ENCODE measurements at regions not wholly inside any gene's neighbourhood (a gene's known extent, or its start where the extent isn't known, plus 50 kb on each side); places are given as distances from the start of the nearest gene placed in this dataset.

DNA sequence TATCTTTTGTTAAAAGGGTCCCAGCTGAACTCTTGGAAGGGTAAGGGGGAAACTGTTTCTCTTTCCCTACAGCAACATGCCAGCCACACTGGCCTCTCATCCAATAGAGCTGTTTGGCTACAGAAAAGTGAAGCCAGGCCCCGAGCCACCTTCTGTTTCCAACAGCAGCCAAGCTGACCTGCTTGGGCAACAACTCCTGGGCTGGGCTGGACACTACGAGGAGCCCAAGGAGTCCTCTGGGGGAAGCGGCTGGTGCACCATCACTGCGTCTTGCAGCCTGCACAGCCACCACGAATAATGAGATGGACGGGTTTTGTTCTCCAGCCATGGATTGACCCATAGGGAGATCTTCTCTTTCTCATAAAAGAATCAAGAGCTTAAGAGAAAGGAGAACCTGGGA, 624.9 kb downstream of the NPHP4 start:
- CTCF ChIA-PET, result no interaction called here
- POLR2A ChIA-PET, result no interaction called here
- Histone ChIP-seq H3K9me3 (replicated peaks; ENCODE audit: control insufficient read depth, insufficient read depth, low read length) (no peaks in the 10 kb centered on the region), H3K4me1 (ENCODE audit: control insufficient read depth, insufficient read depth, low read length) (no peaks in the 10 kb centered on the region), H3K79me2 (ENCODE audit: control insufficient read depth, insufficient read depth, low read length) (no peaks in the 10 kb centered on the region), H3K27ac (ENCODE audit: control insufficient read depth, insufficient read depth) (no peak overlapping the region), H3K9ac (ENCODE audit: control insufficient read depth, insufficient read depth, low read length) (no peak overlapping the region), H3K27me3 (replicated peaks in 1 of 2; ENCODE audit: control insufficient read depth in 2 of 2, insufficient read depth in 2 of 2, low read length in 1 of 2) (no peaks in the 10 kb centered on the region), H2AFZ (ENCODE audit: control insufficient read depth, low read depth, low read length) (no peak overlapping the region), H3K4me2 (ENCODE audit: control insufficient read depth, insufficient read depth) (no peak overlapping the region), H3K4me3 (no peak overlapping the region), H3K36me3 (ENCODE audit: control insufficient read depth in 2 of 2, insufficient read depth in 2 of 2, low read length in 1 of 2) (no peaks in the 10 kb centered on the region), H4K20me1 (ENCODE audit: control insufficient read depth, insufficient read depth) (no peaks in the 10 kb centered on the region)
- intact Hi-C loops (cut with micrococcal nuclease; ENCODE audit: unreplicated experiment) (no loop called here), in situ Hi-C loops (cut with MboI) (no loop called here)
- SMC1A ChIA-PET (ENCODE audit: uncharacterized antibody, unreplicated experiment), result no interaction called here
- FAIRE-seq (no peak), DNase-seq (ENCODE audit: low read depth, low spot score) (no peak), ATAC-seq (no peak)
- RAD21 ChIA-PET (ENCODE audit: unreplicated experiment), result no interaction called here
- TF ChIP-seq RBBP5 (conservative IDR thresholded peaks at IDR 0.05), result no peak
- TF ChIP-seq, protein P1, sequence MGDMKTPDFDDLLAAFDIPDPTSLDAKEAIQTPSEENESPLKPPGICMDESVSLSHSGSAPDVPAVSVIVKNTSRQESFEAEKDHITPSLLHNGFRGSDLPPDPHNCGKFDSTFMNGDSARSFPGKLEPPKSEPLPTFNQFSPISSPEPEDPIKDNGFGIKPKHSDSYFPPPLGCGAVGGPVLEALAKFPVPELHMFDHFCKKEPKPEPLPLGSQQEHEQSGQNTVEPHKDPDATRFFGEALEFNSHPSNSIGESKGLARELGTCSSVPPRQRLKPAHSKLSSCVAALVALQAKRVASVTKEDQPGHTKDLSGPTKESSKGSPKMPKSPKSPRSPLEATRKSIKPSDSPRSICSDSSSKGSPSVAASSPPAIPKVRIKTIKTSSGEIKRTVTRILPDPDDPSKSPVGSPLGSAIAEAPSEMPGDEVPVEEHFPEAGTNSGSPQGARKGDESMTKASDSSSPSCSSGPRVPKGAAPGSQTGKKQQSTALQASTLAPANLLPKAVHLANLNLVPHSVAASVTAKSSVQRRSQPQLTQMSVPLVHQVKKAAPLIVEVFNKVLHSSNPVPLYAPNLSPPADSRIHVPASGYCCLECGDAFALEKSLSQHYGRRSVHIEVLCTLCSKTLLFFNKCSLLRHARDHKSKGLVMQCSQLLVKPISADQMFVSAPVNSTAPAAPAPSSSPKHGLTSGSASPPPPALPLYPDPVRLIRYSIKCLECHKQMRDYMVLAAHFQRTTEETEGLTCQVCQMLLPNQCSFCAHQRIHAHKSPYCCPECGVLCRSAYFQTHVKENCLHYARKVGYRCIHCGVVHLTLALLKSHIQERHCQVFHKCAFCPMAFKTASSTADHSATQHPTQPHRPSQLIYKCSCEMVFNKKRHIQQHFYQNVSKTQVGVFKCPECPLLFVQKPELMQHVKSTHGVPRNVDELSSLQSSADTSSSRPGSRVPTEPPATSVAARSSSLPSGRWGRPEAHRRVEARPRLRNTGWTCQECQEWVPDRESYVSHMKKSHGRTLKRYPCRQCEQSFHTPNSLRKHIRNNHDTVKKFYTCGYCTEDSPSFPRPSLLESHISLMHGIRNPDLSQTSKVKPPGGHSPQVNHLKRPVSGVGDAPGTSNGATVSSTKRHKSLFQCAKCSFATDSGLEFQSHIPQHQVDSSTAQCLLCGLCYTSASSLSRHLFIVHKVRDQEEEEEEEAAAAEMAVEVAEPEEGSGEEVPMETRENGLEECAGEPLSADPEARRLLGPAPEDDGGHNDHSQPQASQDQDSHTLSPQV (IDR thresholded peaks at IDR 0.05), result no peak
- 7% methylated on average over 6 of the region's 6 CpGs for WGBS (ENCODE audit: insufficient coverage, insufficient replicate concordance, low lambda C conversion rate, missing lambda C conversion rate)
- no TSS peak for BruUV-seq (replicated peaks)

DNA sequence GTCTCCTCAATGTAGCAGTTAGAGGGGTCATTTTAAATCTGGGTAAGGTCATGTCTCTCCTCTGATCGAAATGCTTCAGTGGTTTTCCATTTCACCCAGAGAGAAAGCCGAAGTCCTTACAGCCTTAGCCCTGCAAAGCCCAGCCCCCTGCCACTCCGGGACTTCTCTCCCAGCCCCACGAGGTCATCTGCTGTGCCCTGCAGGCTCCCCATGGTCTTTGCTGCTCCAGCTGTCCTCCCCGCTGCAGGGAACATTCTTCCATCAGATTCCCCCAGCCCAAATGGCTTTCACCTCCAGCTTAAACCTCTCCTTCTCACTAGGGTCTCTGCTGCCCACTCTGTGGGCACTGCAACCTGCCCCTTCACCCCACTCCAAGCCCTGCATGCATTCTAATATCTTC, 626.5 kb downstream of the NPHP4 start:
- ChIA-PET SMC1A (ENCODE audit: uncharacterized antibody, unreplicated experiment) (no interaction called here), RAD21 (ENCODE audit: unreplicated experiment) (no interaction called here)
- 1% methylated on average over 5 of the region's 5 CpGs for WGBS (ENCODE audit: insufficient coverage, insufficient replicate concordance, low lambda C conversion rate, missing lambda C conversion rate)

More for the DNA sequence above, 626.5 kb downstream of the NPHP4 start:
- intact Hi-C loops (cut with micrococcal nuclease; ENCODE audit: unreplicated experiment), result no loop called here
- FAIRE-seq (no peak), ATAC-seq (no peak), DNase-seq (ENCODE audit: low read depth, low spot score) (no peak)
- Histone ChIP-seq H3K79me2 (ENCODE audit: control insufficient read depth, insufficient read depth, low read length) (no peaks in the 10 kb centered on the region), H3K4me3 (no peak overlapping the region), H3K4me1 (ENCODE audit: control insufficient read depth, insufficient read depth, low read length) (no peaks in the 10 kb centered on the region), H2AFZ (ENCODE audit: control insufficient read depth, low read depth, low read length) (no peak overlapping the region), H3K4me2 (ENCODE audit: control insufficient read depth, insufficient read depth) (no peak overlapping the region), H3K9me3 (replicated peaks; ENCODE audit: control insufficient read depth, insufficient read depth, low read length) (no peaks in the 10 kb centered on the region), H3K36me3 (ENCODE audit: control insufficient read depth in 2 of 2, insufficient read depth in 2 of 2, low read length in 1 of 2) (no peaks in the 10 kb centered on the region), H3K27me3 (replicated peaks in 1 of 2; ENCODE audit: control insufficient read depth in 2 of 2, insufficient read depth in 2 of 2, low read length in 1 of 2) (no peaks in the 10 kb centered on the region), H3K27ac (ENCODE audit: control insufficient read depth, insufficient read depth) (no peak overlapping the region), H4K20me1 (ENCODE audit: control insufficient read depth, insufficient read depth) (no peaks in the 10 kb centered on the region), H3K9ac (ENCODE audit: control insufficient read depth, insufficient read depth, low read length) (no peak overlapping the region)
- TF ChIP-seq RAD21 (IDR thresholded peaks at IDR 0.05; ENCODE audit: insufficient read depth, low read depth, low read length) (no peak), NR2F1 (conservative IDR thresholded peaks at IDR 0.05) (no peak), ASH2L (IDR thresholded peaks at IDR 0.05; ENCODE audit: borderline replicate concordance, low read depth) (no peak), PKNOX1 (IDR thresholded peaks at IDR 0.05) (no peak), FOS (IDR thresholded peaks at IDR 0.05; ENCODE audit: borderline replicate concordance, extremely low read depth, insufficient read length) (no peak), USF1 (IDR thresholded peaks at IDR 0.05; ENCODE audit: borderline replicate concordance, extremely low read length, insufficient read depth, low read depth, low read length) (no peak), NBN (IDR thresholded peaks at IDR 0.05) (no peak)
- ChIA-PET CTCF (no interaction called here), POLR2A (no interaction called here)
- in situ Hi-C loops (cut with MboI), result no loop called here
- BruUV-seq (replicated peaks), result no TSS peak
